Endothelial cell of umbilical vein (primary cell): ENCODE measurements at regions not wholly inside any gene's neighbourhood (a gene's known extent, or its start where the extent isn't known, plus 50 kb on each side); places are given as distances from the start of the nearest gene placed in this dataset.

Experiments
- BruUV-seq: library from RNA; stranded (reverse); fragments of 400-500 nt; replicated peaks from 2 replicates; lab custom pipeline; 2021; lab: Mats Ljungman, UMichigan
- CTCF ChIA-PET: fragments of 300-600, 350-600 bp; sonication (Branson Sonifier 250); formaldehyde crosslinking; loops from one replicate; lab custom pipeline; 2021; ENCODE audit warnings: antibody characterized with exemption, inconsistent platforms; lab: Charles Lee
- POLR2A ChIA-PET: fragments of 300-600, 350-600 bp; sonication (Branson Sonifier 250); formaldehyde crosslinking; loops from one replicate; lab custom pipeline; 2021; ENCODE audit warnings: antibody characterized with exemption, inconsistent platforms; lab: Charles Lee
- DNase-seq: peaks from one replicate; pipeline ENCODE4 v3.0.0-alpha.2; 2011; ENCODE audit warnings: low read depth, low spot score
- FAIRE-seq: peaks from 2 replicates; lab custom pipeline; 2011; peaks lifted over from hg19 to GRCh38; lab: Jason Lieb, UNC
- H2AFZ ChIP-seq: 2 replicates; pipeline ENCODE4 v1.6.0; 2012; ENCODE audit warnings: low read depth, low read length, control low read depth, inconsistent platforms
- H3K27ac ChIP-seq: 2 replicates; pipeline ENCODE4 v1.5.1; 2011; ENCODE audit warnings: low read depth, mild to moderate bottlenecking, control low read depth, low read length, moderate library complexity; ENCODE audit not compliant: insufficient read depth
- H3K27me3 ChIP-seq, 2 experiments: 2 replicates each; pipeline versions ENCODE4 v1.6.0 to v1.6.1; 2011; ENCODE audit warnings: low read length in 2 of 2, mixed read lengths in 1 of 2; ENCODE audit not compliant: control insufficient read depth in 2 of 2, insufficient read depth in 2 of 2
- H3K36me3 ChIP-seq, 2 experiments: 2 replicates in 1 of 2; 3 replicates in 1 of 2; pipeline ENCODE4 v1.5.1; 2011; ENCODE audit warnings: low read length in 2 of 2, mild to moderate bottlenecking in 1 of 2, moderate library complexity in 1 of 2; ENCODE audit not compliant: control insufficient read depth in 2 of 2, insufficient read depth in 2 of 2; ENCODE audit errors: extremely low read depth in 1 of 2
- H3K4me1 ChIP-seq: 3 replicates; pipeline ENCODE4 v1.5.1; 2011; ENCODE audit warnings: mild to moderate bottlenecking, low read length; ENCODE audit not compliant: control insufficient read depth, insufficient read depth; ENCODE audit errors: extremely low read depth
- H3K4me2 ChIP-seq: 2 replicates; pipeline ENCODE4 v1.6.1; 2011; ENCODE audit warnings: low read length, control low read depth, mixed read lengths; ENCODE audit not compliant: insufficient read depth
- H3K4me3 ChIP-seq, 3 experiments: fragments of 200-600 bp in 1 of 3; sonication (generic), shearing (Covaris generic) in 1 of 3; replicated peaks in 1 of 3; 2 replicates each; pipeline ENCODE4 v1.5.1; 2011 to 2016; ENCODE audit warnings: control low read depth in 3 of 3, low read length in 3 of 3, mild to moderate bottlenecking in 2 of 3, inconsistent platforms in 1 of 3, low read depth in 1 of 3, moderate library complexity in 1 of 3; ENCODE audit not compliant: insufficient read depth in 1 of 3
- H3K79me2 ChIP-seq: 2 replicates; pipeline ENCODE4 v1.6.0; 2012; ENCODE audit warnings: low read length, inconsistent platforms; ENCODE audit not compliant: control insufficient read depth, insufficient read depth
- H3K9ac ChIP-seq: replicated peaks from 2 replicates; pipeline ENCODE3; 2011; ENCODE audit warnings: low read length, control low read depth; ENCODE audit not compliant: insufficient read depth; ENCODE audit errors: extremely low read depth
- H3K9me1 ChIP-seq: replicated peaks from 3 replicates; pipeline ENCODE4 v1.6.0; 2011; ENCODE audit warnings: mild to moderate bottlenecking, low read length; ENCODE audit not compliant: control insufficient read depth, insufficient read depth; ENCODE audit errors: extremely low read depth
- H3K9me3 ChIP-seq: replicated peaks from 2 replicates; pipeline ENCODE4 v1.5.1; 2012; ENCODE audit warnings: low read length, inconsistent platforms; ENCODE audit not compliant: control insufficient read depth, insufficient read depth
- H4K20me1 ChIP-seq: replicated peaks from 2 replicates; pipeline ENCODE3; 2011; ENCODE audit warnings: mild to moderate bottlenecking, low read length; ENCODE audit not compliant: control insufficient read depth, insufficient read depth; ENCODE audit errors: extremely low read depth
- CTCF ChIP-seq, 2 donors: IDR thresholded peaks; 1 replicate in 1 of 2; 2 replicates in 1 of 2; pipeline ENCODE4 v1.5.1; 2011; ENCODE audit warnings: low read length in 2 of 2, mild to moderate bottlenecking in 2 of 2, moderate library complexity in 2 of 2, control low read depth in 1 of 2, inconsistent platforms in 1 of 2, low read depth in 1 of 2; ENCODE audit not compliant: insufficient read depth in 1 of 2; ENCODE audit errors: extremely low read depth in 1 of 2
- EZH2 ChIP-seq: IDR thresholded peaks from 2 replicates; pipeline ENCODE4 v1.6.1; 2012; ENCODE audit warnings: borderline replicate concordance, low read depth, mild to moderate bottlenecking, moderate library complexity, low read length, inconsistent platforms; ENCODE audit not compliant: severe bottlenecking
- FOS ChIP-seq: IDR thresholded peaks from 2 replicates; pipeline ENCODE4 v1.6.1; 2011; ENCODE audit warnings: mild to moderate bottlenecking, low read length, moderate library complexity, borderline replicate concordance; ENCODE audit not compliant: insufficient read depth
- GATA2 ChIP-seq: IDR thresholded peaks from 2 replicates; pipeline ENCODE4 v1.7.0; 2011; ENCODE audit warnings: low read depth, mild to moderate bottlenecking, moderate library complexity, mixed read lengths, low read length; ENCODE audit not compliant: insufficient read length, insufficient read depth
- JUN ChIP-seq: IDR thresholded peaks from 2 replicates; pipeline ENCODE4 v1.6.1; 2011; ENCODE audit warnings: borderline replicate concordance, low read depth; ENCODE audit not compliant: insufficient read length, insufficient read depth
- MAX ChIP-seq: IDR thresholded peaks from 2 replicates; pipeline ENCODE4 v1.6.1; 2011; ENCODE audit not compliant: insufficient read depth, insufficient read length
- MYC ChIP-seq: IDR thresholded peaks from one replicate; pipeline ENCODE4 v1.6.1; 2011; ENCODE audit warnings: mild to moderate bottlenecking, low read depth, low read length
- POLR2A ChIP-seq: IDR thresholded peaks from 2 replicates; pipeline ENCODE4 v1.6.1; 2012; ENCODE audit warnings: low read depth, mild to moderate bottlenecking, control low read depth, low read length
- POLR2AphosphoS5 ChIP-seq: IDR thresholded peaks from 2 replicates; pipeline ENCODE4 v1.6.1; 2012; ENCODE audit warnings: low read depth, mild to moderate bottlenecking, control low read depth, low read length, moderate library complexity; ENCODE audit not compliant: insufficient read depth
- dilution Hi-C: fragments of 300-500 bp; cut with MboI; formaldehyde crosslinking; loops from one replicate; pipeline ENCODE4 v1.15.0; 2019; ENCODE audit warnings: low sequenced_read_pairs; ENCODE audit not compliant: extremely low pct_ligation_motif_present
- intact Hi-C: fragments of 100-400 bp; cut with micrococcal nuclease; formaldehyde crosslinking; loops from one replicate; pipeline ENCODE4 v1.10.0; 2022

DNA sequence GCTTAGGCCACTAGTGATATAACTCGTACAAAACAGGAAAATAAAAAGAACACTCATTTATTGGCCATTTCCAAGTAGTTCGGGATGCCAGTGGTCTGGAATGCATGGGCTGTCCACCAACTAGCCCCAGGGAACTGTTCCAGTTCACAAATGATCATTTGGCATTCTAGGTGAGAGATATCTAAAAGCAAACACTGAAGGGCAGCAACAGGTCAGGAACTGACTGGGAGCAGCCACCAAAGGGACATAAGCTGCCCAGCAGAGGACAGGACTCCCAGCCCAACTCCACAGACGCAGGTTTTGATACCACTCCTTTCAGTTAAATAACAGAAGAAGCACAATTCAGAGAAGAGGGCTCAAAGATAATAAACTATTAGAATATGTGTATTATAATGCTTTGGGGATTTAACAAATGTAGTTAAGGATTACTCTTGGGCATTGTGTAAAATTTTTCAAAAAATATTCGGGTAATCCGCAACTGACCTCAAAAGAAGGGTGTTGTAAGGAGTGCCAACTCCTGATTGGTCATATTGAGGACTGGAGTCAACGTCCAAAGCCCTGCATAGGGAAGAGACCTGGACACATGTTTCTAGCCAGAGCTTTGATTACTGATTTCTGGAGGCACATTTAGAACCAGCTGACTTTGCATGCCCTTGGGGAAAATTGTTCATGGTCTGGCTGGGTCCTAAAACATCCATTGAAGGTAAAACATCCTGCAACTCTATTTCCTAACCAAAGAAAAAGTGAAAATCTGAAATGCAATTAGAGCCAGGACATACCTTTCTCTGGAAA, 320.0 kb downstream of the DNAH5 start:
- Histone ChIP-seq H3K79me2 (no peaks in the 10 kb centered on the region), H3K36me3 (no peaks in the 10 kb centered on the region), H3K4me2 (no peak overlapping the region), H3K4me1 (no peaks in the 10 kb centered on the region), H3K9me3 (no peaks in the 10 kb centered on the region), H3K27me3 (no peaks in the 10 kb centered on the region), H3K4me3 (no peak overlapping the region), H3K9me1 (no peaks in the 10 kb centered on the region), H3K9ac (no peak overlapping the region), H4K20me1 (no peaks in the 10 kb centered on the region), H3K27ac (no peak overlapping the region), H2AFZ (no peak overlapping the region)
- DNase-seq (no peak), FAIRE-seq (no peak)
- no TSS peak for BruUV-seq
- ChIA-PET POLR2A (no interaction called here), CTCF (no interaction called here)
- intact Hi-C loops = no loop called here
- TF ChIP-seq POLR2AphosphoS5 = no peak
- TF ChIP-seq GATA2 = no peak
- TF ChIP-seq POLR2A = no peak
- TF ChIP-seq MAX = no peak
- no peak for TF ChIP-seq CTCF (IDR thresholded peaks at IDR 0.05; ENCODE audit: extremely low read depth in 1 of 2, insufficient read depth in 1 of 2, low read depth in 1 of 2, low read length in 2 of 2)
- no peak for TF ChIP-seq EZH2
- TF ChIP-seq MYC = no peak
- TF ChIP-seq JUN = no peak
- no peak for TF ChIP-seq FOS
- dilution Hi-C loops = no loop called here
